Activated naive CD4-positive, alpha-beta T cell treated with anti-CD3 and anti-CD28 coated beads, Interleukin-2, amount 50 U/mL, for 24 hours (primary cell): ENCODE measurements at regions not wholly inside any gene's neighbourhood (a gene's known extent, or its start where the extent isn't known, plus 50 kb on each side); places are given as distances from the start of the nearest gene placed in this dataset.
"Not testable (repeated sequence)": the region's sequence is repeated elsewhere in the genome, so short reads cannot be mapped to it uniquely, and the experiment has no call there.

Source experiments
- H3K27ac Mint-ChIP-seq: one replicate; pipeline ENCODE4 v1.8.0; 2021; ENCODE audit warnings: mild to moderate bottlenecking, mixed read lengths
- H3K27me3 Mint-ChIP-seq: one replicate; pipeline ENCODE4 v1.8.0; 2021; ENCODE audit warnings: mixed read lengths
- H3K36me3 Mint-ChIP-seq: one replicate; pipeline ENCODE4 v1.8.0; 2021; ENCODE audit warnings: mixed read lengths
- H3K4me1 Mint-ChIP-seq: one replicate; pipeline ENCODE4 v1.8.0; 2021; ENCODE audit warnings: mixed read lengths
- H3K4me3 Mint-ChIP-seq: one replicate; pipeline ENCODE4 v1.8.0; 2021; ENCODE audit warnings: mild to moderate bottlenecking, mixed read lengths
- H3K9me3 Mint-ChIP-seq: one replicate; pipeline ENCODE4 v1.8.0; 2021; ENCODE audit warnings: mixed read lengths

DNA sequence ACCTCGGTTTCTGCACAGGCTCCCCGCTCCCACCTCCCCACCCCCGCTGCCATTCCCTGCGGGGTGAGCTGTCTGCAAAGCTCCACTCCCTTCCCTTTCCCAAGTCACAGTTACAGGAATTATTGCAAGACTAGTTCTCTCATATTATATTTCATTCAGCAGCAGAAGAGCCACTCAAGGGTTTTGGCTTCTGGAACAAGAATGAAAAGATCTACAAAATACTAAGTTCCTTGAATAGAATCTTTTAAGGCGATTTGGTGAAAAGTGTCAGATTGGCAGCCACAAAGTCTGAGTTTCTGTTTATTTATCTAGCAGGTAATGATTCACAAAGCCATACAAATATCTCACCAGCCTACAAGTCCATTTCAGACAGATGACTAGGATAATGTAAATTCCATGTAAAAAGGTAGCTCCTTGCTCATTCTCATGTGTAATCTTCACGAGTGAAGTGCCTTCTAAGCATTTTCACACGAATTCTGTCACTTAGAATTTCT lies 221.9 kb upstream of the RBBP8 start:
- no peaks in the 10 kb centered on the region for H3K4me1 Mint-ChIP-seq
- no peak overlapping the region for H3K4me3 Mint-ChIP-seq
- no peak overlapping the region for H3K27ac Mint-ChIP-seq
- H3K36me3 Mint-ChIP-seq, result no peaks in the 10 kb centered on the region
- H3K9me3 Mint-ChIP-seq, result no peaks in the 10 kb centered on the region
- H3K27me3 Mint-ChIP-seq, result peaks cover 6% of the 10 kb centered on the region

DNA sequence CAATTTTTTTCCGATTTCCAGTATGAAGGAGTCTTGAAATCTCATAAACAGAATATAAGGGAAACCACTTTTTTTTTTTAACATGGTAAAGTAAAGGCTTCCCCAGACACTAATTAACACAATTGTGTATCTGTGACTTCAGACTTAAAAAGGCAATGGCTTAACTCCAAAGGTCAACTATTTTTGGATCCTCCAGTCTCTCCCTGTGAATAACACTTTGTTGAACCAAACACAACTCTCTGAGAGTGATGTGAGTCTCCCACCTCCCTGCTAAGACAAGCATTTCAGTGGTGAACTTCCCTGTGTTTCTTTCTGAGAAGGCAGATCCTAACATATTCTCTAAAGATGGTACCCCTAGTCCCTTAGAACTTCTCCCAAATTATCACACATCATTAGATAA lies 219.6 kb upstream of the RBBP8 start:
- H3K27ac Mint-ChIP-seq, result no peak overlapping the region
- no peak overlapping the region for H3K4me3 Mint-ChIP-seq
- no peaks in the 10 kb centered on the region for H3K36me3 Mint-ChIP-seq
- peaks cover 7% of the 10 kb centered on the region for H3K27me3 Mint-ChIP-seq
- H3K4me1 Mint-ChIP-seq, result no peaks in the 10 kb centered on the region
- no peaks in the 10 kb centered on the region for H3K9me3 Mint-ChIP-seq

DNA sequence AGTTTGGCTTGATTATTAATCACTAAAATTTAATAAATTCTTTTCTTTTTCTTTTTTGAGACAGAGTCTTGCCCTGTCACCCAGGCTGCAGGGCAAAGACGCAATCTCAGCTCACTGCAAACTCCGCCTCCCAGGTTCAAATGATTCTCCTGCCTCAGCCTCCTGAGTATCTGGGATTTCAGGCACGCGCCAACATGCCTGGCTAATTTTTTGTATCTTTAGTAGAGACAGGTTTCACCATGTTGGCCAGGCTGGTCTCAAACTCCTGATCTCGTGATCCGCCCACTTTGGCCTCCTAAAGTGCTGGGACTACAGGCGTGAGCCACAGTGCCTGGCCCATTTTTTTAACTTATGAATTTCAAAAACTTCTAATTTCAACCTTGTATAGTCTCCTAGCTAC lies 215.6 kb upstream of the RBBP8 start:
- not testable (repeated sequence) for H3K27me3 Mint-ChIP-seq, H3K4me1 Mint-ChIP-seq, H3K9me3 Mint-ChIP-seq, H3K36me3 Mint-ChIP-seq, H3K27ac Mint-ChIP-seq, H3K4me3 Mint-ChIP-seq

DNA sequence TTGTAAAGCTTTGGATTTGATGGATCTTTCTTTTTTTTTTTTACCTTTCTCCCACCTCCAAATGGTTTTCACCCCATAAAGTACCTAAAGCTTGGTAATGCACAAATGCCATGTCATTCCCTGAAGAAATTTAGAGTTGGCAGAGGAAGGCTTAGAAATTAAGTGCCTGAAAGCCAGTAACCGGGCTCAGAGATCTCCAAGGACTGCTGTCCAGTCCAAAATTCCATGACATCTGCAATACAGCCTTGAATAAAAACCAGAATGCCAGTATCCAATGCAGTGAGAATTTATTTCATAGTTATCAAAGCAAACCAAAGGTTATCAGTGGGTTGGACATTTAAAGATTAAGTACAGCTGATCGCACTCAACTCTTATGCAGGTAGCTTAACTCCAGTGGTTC lies 209.9 kb upstream of the RBBP8 start:
- Mint-ChIP-seq H3K27ac (no peak overlapping the region), H3K36me3 (no peaks in the 10 kb centered on the region), H3K4me3 (no peak overlapping the region), H3K27me3 (peaks cover 4% of the 10 kb centered on the region), H3K4me1 (no peaks in the 10 kb centered on the region), H3K9me3 (no peaks in the 10 kb centered on the region)

DNA sequence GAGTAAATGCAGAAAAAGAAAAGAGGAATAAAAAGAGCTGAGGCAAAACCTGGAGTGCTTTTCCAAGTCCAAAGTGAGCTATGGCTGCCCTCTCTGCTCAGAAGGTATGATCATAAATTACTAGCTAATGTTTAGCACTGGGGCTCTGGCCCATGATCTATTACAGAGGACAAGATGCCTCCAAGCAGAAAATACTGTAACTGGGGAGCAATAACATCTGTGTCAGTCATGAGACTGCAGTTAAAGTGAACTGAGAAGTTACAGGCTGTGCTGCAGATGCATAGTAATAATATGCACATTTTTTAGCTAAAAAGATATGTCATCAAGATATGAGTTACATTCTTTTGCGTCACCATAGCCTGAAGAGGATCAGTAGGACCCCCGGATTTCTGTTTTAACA lies 209.4 kb upstream of the RBBP8 start:
- no peaks in the 10 kb centered on the region for H3K27me3 Mint-ChIP-seq

DNA sequence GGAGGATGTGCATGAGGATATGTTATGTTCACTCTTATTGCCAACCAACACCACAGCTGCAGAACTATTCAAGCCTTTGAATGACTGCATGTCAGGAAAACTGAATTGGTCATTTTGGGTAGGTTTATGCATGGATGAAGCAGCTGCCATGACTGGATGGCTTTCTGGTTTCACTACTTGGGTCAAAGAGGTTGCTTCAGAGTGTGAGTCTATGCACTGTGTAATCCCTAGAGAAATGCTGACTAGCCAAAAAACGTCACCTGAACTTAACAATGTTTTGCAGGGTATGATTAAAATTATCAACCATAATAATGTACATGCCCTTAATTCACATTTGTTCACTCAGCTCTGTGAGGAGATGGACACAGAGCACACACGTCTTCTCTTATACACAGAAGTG lies 206.7 kb upstream of the RBBP8 start:
- Mint-ChIP-seq H3K9me3 (no peaks in the 10 kb centered on the region), H3K27me3 (no peaks in the 10 kb centered on the region), H3K4me1 (no peaks in the 10 kb centered on the region), H3K36me3 (no peaks in the 10 kb centered on the region), H3K27ac (no peak overlapping the region), H3K4me3 (no peak overlapping the region)

More for the DNA sequence above, 209.4 kb upstream of the RBBP8 start:
- Mint-ChIP-seq H3K27ac (no peak overlapping the region), H3K9me3 (no peaks in the 10 kb centered on the region), H3K36me3 (no peaks in the 10 kb centered on the region), H3K4me3 (no peak overlapping the region), H3K4me1 (no peaks in the 10 kb centered on the region)

DNA sequence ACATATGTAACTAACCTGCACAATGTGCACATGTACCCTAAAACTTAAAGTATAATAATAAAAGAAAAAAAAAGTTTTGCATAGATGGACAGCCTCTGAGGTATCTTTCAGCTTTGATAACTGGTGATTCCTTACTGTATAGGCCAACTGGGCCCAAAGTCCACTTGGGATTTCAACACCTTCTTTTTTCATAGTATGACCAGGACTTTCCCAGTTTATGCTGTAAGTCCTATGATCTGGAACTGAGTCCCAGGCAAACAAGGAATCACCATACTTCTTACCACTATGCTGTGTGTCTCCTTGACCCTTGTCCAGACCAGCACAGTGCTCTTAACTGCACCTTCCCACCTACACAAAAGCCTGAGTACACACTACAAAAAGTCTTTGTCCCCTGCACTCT lies 205.1 kb upstream of the RBBP8 start:
- no peaks in the 10 kb centered on the region for H3K4me1 Mint-ChIP-seq
- no peak overlapping the region for H3K27ac Mint-ChIP-seq
- H3K9me3 Mint-ChIP-seq, result no peaks in the 10 kb centered on the region
- H3K4me3 Mint-ChIP-seq, result no peak overlapping the region
- H3K36me3 Mint-ChIP-seq, result no peaks in the 10 kb centered on the region
- no peaks in the 10 kb centered on the region for H3K27me3 Mint-ChIP-seq

DNA sequence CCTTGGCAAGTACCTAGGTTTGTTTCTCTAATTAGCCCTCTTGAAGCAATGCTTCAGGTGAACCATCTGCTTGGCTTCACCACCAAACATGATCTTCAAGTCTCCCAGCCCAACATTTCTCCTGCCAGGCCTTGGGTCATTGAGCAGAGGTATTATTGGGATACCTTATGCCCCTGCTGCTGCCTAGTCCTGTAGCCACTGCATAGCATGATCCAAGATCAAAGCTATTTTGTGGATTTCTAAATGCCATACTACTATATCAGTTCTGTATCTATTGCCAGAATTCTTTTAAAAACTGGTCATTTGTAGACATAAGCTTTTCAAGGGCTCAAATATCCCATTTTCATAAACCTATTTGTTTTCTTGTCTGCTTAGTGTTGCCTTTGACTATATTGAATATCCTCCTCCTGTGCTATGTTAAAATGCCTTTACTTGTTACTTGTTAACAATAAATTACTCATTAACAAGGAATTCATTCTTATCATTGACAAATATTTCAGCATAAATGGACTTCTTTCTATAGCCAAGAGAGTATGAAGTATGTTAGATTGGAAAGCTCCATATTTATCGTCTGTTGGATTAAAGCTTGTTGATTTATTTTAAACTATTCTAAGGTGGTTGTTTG lies 204.5 kb upstream of the RBBP8 start:
- no peaks in the 10 kb centered on the region for H3K36me3 Mint-ChIP-seq
- no peaks in the 10 kb centered on the region for H3K27me3 Mint-ChIP-seq
- no peaks in the 10 kb centered on the region for H3K4me1 Mint-ChIP-seq
- no peak overlapping the region for H3K4me3 Mint-ChIP-seq
- H3K9me3 Mint-ChIP-seq, result no peaks in the 10 kb centered on the region
- no peak overlapping the region for H3K27ac Mint-ChIP-seq

DNA sequence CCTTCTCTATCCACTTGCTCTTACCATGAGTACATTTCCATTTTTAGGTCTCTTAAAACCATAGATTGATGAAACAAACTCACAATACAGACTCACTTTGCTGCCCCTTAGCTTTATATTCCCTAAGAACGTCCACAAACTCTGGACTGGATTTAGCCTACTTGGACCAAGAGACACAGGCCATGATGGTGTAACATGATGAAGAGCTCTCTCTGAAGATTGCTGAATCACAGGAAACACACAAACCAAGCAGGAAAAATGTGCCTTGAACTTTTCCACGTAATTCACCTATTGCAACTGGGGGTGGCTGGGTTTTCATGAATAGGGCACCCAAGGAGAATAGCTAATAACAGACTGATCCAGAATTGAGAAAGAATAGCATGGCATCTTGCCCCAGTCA lies 201.7 kb upstream of the RBBP8 start:
- Mint-ChIP-seq H3K27me3 (peaks cover 2% of the 10 kb centered on the region), H3K4me1 (no peaks in the 10 kb centered on the region), H3K9me3 (no peaks in the 10 kb centered on the region), H3K27ac (no peak overlapping the region), H3K4me3 (no peak overlapping the region), H3K36me3 (no peaks in the 10 kb centered on the region)

DNA sequence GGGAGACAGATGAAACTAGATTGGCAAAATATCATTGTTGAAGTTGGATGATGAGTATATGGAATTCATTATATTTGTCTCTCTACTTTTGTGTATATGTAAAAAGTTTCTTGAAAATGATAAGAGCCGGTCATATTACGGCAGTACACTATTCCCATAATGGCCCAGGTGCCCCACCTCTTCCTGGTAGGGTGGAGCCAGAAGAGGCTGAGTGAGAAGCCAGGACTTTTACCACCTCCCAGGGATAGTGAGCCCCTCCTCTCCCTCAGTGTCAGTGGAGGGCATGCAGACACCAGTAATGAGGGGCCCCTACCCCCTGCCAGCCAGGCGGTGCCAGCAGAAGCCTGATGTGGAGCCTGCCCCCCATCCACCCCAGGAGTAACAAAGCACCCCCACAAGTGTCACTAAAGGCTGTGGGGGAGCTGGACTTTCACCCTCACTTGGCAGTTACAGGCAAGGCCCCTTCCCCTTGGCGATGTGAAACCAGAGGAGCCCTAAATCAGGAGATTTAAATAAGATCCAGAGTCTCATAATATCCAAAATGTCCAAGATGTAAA lies 198.9 kb upstream of the RBBP8 start:
- Mint-ChIP-seq H3K4me3 (no peak overlapping the region), H3K36me3 (no peaks in the 10 kb centered on the region), H3K9me3 (no peaks in the 10 kb centered on the region), H3K4me1 (no peaks in the 10 kb centered on the region), H3K27me3 (peaks cover 2% of the 10 kb centered on the region), H3K27ac (no peak overlapping the region)

DNA sequence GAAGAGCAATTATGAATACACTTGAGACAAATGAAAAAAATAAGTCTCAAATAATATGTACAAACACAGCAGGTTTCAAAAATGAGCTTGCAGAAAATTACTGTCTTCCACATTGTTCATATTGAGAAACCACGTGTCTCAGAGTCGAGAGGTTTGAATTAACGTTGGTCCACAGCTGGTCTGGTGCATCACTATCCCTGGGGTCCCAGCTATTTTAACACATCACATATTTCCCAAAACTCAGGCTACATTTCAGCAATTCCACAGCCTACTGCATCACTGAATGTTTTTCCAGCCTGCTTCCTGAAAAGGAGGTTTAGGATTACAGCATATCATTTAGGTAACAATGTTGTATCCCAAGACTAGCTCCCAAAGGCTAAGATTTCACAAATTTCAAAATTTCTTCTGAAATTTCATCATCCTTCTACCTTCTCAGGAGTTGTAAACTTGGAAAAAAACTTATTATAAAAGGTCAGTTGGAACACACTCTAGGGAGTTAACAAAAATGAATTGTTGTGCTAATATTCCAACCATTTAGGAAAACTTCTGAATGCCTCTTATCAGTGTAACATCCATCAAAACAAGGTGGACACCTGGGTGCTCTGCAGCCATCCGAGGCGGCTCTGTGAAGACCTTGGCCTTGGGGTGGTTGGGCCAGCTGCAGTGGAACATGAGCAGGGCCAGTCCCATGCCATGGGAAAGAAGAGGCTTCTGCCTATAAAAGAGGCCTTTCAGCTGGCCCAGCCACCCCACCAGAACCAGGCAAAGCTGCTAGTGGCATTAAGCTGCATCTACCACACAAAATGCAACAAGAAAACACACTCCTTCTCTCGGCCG lies 198.1 kb upstream of the RBBP8 start:
- no peaks in the 10 kb centered on the region for H3K36me3 Mint-ChIP-seq
- H3K4me1 Mint-ChIP-seq, result no peaks in the 10 kb centered on the region
- H3K4me3 Mint-ChIP-seq, result no peak overlapping the region
- no peak overlapping the region for H3K27ac Mint-ChIP-seq
- H3K27me3 Mint-ChIP-seq, result peaks cover 2% of the 10 kb centered on the region
- no peaks in the 10 kb centered on the region for H3K9me3 Mint-ChIP-seq

DNA sequence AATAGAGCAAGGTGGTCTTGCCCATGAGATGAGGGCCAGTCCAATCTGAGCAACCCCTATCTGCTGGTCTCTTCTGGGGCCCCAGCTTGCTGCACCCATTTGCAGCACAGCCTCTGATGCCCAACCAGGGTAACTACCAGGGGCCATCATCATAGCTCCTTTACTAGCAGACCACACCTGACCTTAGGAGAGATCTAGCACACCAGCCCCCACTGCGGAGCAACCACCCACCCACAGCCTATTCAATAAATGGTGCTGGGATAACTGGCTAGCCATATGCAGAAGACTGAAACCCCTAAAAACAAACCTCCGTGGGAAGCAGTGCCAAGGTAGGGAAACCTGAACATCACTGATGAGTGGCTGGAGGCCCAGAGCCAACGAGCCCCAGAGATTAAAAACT lies 196.1 kb upstream of the RBBP8 start:
- H3K27me3 Mint-ChIP-seq, result peaks cover 5% of the 10 kb centered on the region
- no peak overlapping the region for H3K27ac Mint-ChIP-seq
- no peak overlapping the region for H3K4me3 Mint-ChIP-seq
- peaks cover under 1% of the 10 kb centered on the region for H3K9me3 Mint-ChIP-seq
- H3K4me1 Mint-ChIP-seq, result no peaks in the 10 kb centered on the region
- no peaks in the 10 kb centered on the region for H3K36me3 Mint-ChIP-seq

DNA sequence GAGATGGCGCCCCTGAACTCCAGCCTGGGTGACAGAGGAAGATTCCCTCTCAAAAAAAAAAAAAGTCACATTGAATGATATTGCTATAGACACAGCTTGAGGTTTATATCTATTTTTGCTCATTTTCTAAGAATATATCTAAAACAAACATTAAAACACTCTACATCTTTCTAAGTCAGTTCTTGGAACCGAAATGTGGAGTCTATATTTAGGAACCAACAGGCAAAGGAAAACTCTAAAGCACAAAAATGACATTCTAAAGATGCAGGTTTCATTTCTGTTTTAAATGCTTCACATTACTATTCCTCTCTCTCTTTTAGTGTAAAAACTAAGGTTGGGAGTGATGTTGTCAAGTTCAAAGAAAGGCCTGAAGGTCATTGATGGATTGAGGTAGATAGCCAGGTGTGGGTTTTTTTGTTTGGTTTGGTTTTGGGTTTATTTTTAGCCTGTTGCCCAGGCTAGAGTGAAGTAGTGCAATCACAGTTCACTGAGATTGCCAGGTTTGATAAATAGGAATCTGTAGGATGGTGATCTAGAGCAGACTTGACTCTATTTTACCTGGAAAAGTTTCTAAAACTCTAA lies 194.0 kb upstream of the RBBP8 start:
- Mint-ChIP-seq H3K27ac (no peak overlapping the region), H3K27me3 (peaks cover 6% of the 10 kb centered on the region), H3K9me3 (peaks cover 10% of the 10 kb centered on the region), H3K4me1 (no peaks in the 10 kb centered on the region), H3K4me3 (no peak overlapping the region), H3K36me3 (no peaks in the 10 kb centered on the region)

DNA sequence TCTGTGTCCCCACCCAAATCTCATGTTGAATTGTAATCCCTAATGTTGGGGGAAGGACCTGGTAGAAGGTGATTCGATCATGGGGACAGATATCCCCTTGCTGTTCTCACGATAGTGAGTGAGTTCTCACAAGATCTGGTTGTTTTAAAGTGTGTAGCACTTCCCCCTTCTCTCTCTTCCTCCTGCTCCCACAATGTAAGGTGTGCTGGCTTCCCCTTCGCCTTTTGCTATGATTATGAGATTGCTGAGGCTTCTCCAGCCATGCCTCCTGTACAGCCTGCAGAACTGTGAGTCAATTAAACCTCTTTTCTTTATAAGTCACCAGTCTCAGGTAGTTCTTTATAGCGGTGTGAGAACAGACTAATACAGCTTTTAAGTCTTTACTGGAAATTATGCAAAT lies 193.3 kb upstream of the RBBP8 start:
- Mint-ChIP-seq H3K36me3 (no peaks in the 10 kb centered on the region), H3K27ac (no peak overlapping the region), H3K4me3 (no peak overlapping the region), H3K27me3 (peaks cover 6% of the 10 kb centered on the region), H3K9me3 (peaks cover 13% of the 10 kb centered on the region), H3K4me1 (no peaks in the 10 kb centered on the region)

DNA sequence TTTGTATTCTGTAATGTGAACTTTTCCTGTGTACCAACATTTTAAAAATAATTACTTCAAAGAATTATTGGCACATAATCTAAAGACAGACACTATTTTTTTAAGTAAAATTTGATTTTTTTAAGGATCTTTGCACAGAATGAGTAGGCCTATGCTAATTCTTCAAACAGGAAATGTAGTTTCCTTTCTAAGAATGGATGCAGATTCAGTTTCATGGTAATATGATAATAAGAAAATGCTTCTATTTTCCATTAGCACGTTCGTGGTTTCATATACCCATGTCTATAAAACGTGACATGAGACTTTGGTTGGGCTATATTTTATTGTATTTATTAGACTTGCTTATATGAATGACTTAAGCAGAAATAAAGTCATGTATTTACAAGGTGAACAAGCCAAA lies 191.8 kb upstream of the RBBP8 start:
- H3K4me1 Mint-ChIP-seq, result no peaks in the 10 kb centered on the region
- peaks cover 20% of the 10 kb centered on the region for H3K9me3 Mint-ChIP-seq
- no peak overlapping the region for H3K4me3 Mint-ChIP-seq
- H3K27ac Mint-ChIP-seq, result no peak overlapping the region
- no peaks in the 10 kb centered on the region for H3K36me3 Mint-ChIP-seq
- H3K27me3 Mint-ChIP-seq, result peaks cover 6% of the 10 kb centered on the region

DNA sequence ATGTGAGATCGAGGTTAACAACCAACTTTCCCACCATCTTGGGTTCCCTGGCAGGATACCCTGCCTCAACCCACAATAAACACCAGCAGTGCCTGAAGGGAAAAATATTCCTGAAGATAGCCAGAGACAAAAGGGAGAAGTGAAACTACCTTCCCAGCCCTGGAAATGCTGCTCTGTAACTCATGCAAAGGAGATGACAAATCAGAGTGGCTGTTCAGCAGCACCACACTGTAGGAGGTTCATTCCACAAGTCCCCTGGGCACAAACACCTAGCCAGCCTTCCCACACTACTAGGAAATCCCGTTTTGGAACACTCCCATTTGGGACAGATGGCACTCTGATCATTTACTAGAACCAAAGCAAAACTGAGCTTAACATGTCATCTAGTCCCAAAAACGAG lies 190.7 kb upstream of the RBBP8 start:
- Mint-ChIP-seq H3K4me3 (no peak overlapping the region), H3K4me1 (no peaks in the 10 kb centered on the region)

More for the DNA sequence above, 190.7 kb upstream of the RBBP8 start:
- no peak overlapping the region for H3K27ac Mint-ChIP-seq
- H3K36me3 Mint-ChIP-seq, result no peaks in the 10 kb centered on the region
- H3K27me3 Mint-ChIP-seq, result peaks cover 6% of the 10 kb centered on the region
- H3K9me3 Mint-ChIP-seq, result peaks cover 20% of the 10 kb centered on the region
